ENCODE measurements at regions not wholly inside any gene's neighbourhood (a gene's known extent, or its start where the extent isn't known, plus 50 kb on each side); places are given as distances from the start of the nearest gene placed in this dataset.

- peaks cover 10 to 43% (median 13%) of the 10 kb centered on the region in 5 donors for H3K27me3 Mint-ChIP-seq
- CTCF ChIA-PET, result no interaction called here
- no peak overlapping the region for H3K4me3 Mint-ChIP-seq
- Histone ChIP-seq H3K27ac (ENCODE audit: low read depth, low read length) (no peak overlapping the region), H3K4me1 (ENCODE audit: control insufficient read depth in 2 of 2, insufficient read depth in 2 of 2, low read length in 2 of 2) (no peaks in the 10 kb centered on the region), H3K9me3 (ENCODE audit: control insufficient read depth in 2 of 3, low read length in 3 of 3) (no peaks in the 10 kb centered on the region), H3K36me3 (ENCODE audit: control insufficient read depth in 2 of 3, insufficient read depth in 3 of 3, low read length in 3 of 3) (no peaks in the 10 kb centered on the region), H3K27me3 (ENCODE audit: control insufficient read depth in 2 of 2, insufficient read depth in 2 of 2, low read length in 2 of 2) (no peaks in the 10 kb centered on the region), H3K4me3 (ENCODE audit: low read length) (no peak overlapping the region)
- no peak overlapping the region for H3K27ac Mint-ChIP-seq
- POLR2A ChIA-PET, result no interaction called here
- no peak for DNase-seq
- no peak for ATAC-seq
- intact Hi-C loops (cut with micrococcal nuclease), result no loop called here
- no peaks in the 10 kb centered on the region for H3K36me3 Mint-ChIP-seq
- H3K9me3 Mint-ChIP-seq, result peaks cover 0 to 3% (median 0%) of the 10 kb centered on the region in 11 donors
- peaks cover 0 to 10% (median 0%) of the 10 kb centered on the region in 7 donors for H3K4me1 Mint-ChIP-seq
Measured at GRCh38 chr10:128377364-128377987, 251.3 kb upstream of the MKI67 start.

- no peaks in the 10 kb centered on the region for H3K36me3 ChIP-seq (ENCODE audit: control insufficient read depth in 2 of 3, insufficient read depth in 3 of 3, low read length in 3 of 3)
- DNase-seq, result no peak
- ChIA-PET POLR2A (no interaction called here), CTCF (no interaction called here)
- H3K27me3 Mint-ChIP-seq, result peaks cover 10 to 43% (median 13%) of the 10 kb centered on the region in 5 donors
- H3K27ac Mint-ChIP-seq, result no peak overlapping the region
- no peak for ATAC-seq
- no peaks in the 10 kb centered on the region for H3K4me1 ChIP-seq (ENCODE audit: control insufficient read depth in 2 of 2, insufficient read depth in 2 of 2, low read length in 2 of 2)
- H3K9me3 Mint-ChIP-seq, result peaks cover 0 to 3% (median 0%) of the 10 kb centered on the region in 11 donors
- H3K9me3 ChIP-seq (ENCODE audit: control insufficient read depth in 2 of 3, low read length in 3 of 3), result no peaks in the 10 kb centered on the region
- H3K4me3 Mint-ChIP-seq, result no peak overlapping the region
- peaks cover 0 to 8% (median 0%) of the 10 kb centered on the region in 7 donors for H3K4me1 Mint-ChIP-seq
- no peak overlapping the region for H3K27ac ChIP-seq (ENCODE audit: low read depth, low read length)
- intact Hi-C loops (cut with micrococcal nuclease), result no loop called here
- no peak overlapping the region for H3K4me3 ChIP-seq (ENCODE audit: low read length)
- H3K27me3 ChIP-seq (ENCODE audit: control insufficient read depth in 2 of 2, insufficient read depth in 2 of 2, low read length in 2 of 2), result no peaks in the 10 kb centered on the region
- no peaks in the 10 kb centered on the region for H3K36me3 Mint-ChIP-seq
Measured at GRCh38 chr10:128377988-128378387, 251.8 kb upstream of the MKI67 start.

DNA sequence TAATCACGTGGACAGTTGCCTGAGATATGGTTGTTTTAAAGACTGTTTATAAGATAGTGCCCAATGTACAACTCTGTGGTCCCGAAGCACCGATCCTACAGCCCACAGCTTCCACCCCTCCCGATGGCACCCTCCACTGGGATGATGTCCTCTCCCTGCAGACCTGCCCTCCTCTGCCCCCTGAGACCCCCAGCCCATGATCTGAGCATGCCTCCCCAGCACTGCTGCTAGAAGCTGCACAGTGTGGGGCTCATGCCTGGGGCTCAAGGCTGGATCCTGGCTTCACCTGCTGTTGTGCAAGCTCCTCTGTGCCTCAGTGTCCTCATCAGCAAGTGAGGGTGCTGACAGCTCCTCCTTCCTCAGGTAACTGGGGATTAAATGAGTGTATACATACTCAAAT lies 254.7 kb upstream of the MKI67 start:
- Histone ChIP-seq H3K36me3 (ENCODE audit: control insufficient read depth in 2 of 3, insufficient read depth in 3 of 3, low read length in 3 of 3) (no peaks in the 10 kb centered on the region), H3K27me3 (ENCODE audit: control insufficient read depth in 2 of 2, insufficient read depth in 2 of 2, low read length in 2 of 2) (no peaks in the 10 kb centered on the region), H3K4me3 (ENCODE audit: low read length) (no peak overlapping the region), H3K9me3 (ENCODE audit: control insufficient read depth in 2 of 3, low read length in 3 of 3) (no peaks in the 10 kb centered on the region), H3K4me1 (ENCODE audit: control insufficient read depth in 2 of 2, insufficient read depth in 2 of 2, low read length in 2 of 2) (no peaks in the 10 kb centered on the region), H3K27ac (ENCODE audit: low read depth, low read length) (no peak overlapping the region)
- no peak overlapping the region for H3K27ac Mint-ChIP-seq
- DNase-seq (no peak), ATAC-seq (no peak)
- ChIA-PET POLR2A (no interaction called here), CTCF (no interaction called here)
- H3K4me1 Mint-ChIP-seq, result no peaks in the 10 kb centered on the region
- intact Hi-C loops (cut with micrococcal nuclease), result no loop called here
- no peak overlapping the region for H3K4me3 Mint-ChIP-seq
- H3K27me3 Mint-ChIP-seq, result peaks cover 5 to 36% (median 9%) of the 10 kb centered on the region in 5 donors
- H3K9me3 Mint-ChIP-seq, result peaks cover 0 to 6% (median 0%) of the 10 kb centered on the region in 11 donors
- no peaks in the 10 kb centered on the region for H3K36me3 Mint-ChIP-seq

- POLR2A ChIA-PET, result no interaction called here
- Histone ChIP-seq H3K27me3 (ENCODE audit: control insufficient read depth in 2 of 2, insufficient read depth in 2 of 2, low read length in 2 of 2) (no peaks in the 10 kb centered on the region), H3K27ac (ENCODE audit: low read depth, low read length) (no peak overlapping the region), H3K4me3 (ENCODE audit: low read length) (no peak overlapping the region), H3K4me1 (ENCODE audit: control insufficient read depth in 2 of 2, insufficient read depth in 2 of 2, low read length in 2 of 2) (no peaks in the 10 kb centered on the region), H3K9me3 (ENCODE audit: control insufficient read depth in 2 of 3, low read length in 3 of 3) (no peaks in the 10 kb centered on the region), H3K36me3 (ENCODE audit: control insufficient read depth in 2 of 3, insufficient read depth in 3 of 3, low read length in 3 of 3) (no peaks in the 10 kb centered on the region)
- Mint-ChIP-seq H3K9me3 (peaks cover 0 to 6% (median 0%) of the 10 kb centered on the region in 11 donors), H3K4me1 (no peaks in the 10 kb centered on the region), H3K27me3 (peaks cover 5 to 36% (median 9%) of the 10 kb centered on the region in 5 donors), H3K36me3 (no peaks in the 10 kb centered on the region), H3K27ac (no peak overlapping the region), H3K4me3 (no peak overlapping the region)
- intact Hi-C loops (cut with micrococcal nuclease), result no loop called here
- no peak for DNase-seq
- ATAC-seq, result no peak
- CTCF ChIA-PET, result no interaction called here
Measured at GRCh38 chr10:128382225-128382624, 256.0 kb upstream of the MKI67 start.

- H3K27ac ChIP-seq (ENCODE audit: low read depth, low read length), result no peak overlapping the region
- no peaks in the 10 kb centered on the region for H3K36me3 Mint-ChIP-seq
- H3K27me3 ChIP-seq (ENCODE audit: control insufficient read depth in 2 of 2, insufficient read depth in 2 of 2, low read length in 2 of 2), result no peaks in the 10 kb centered on the region
- DNase-seq (no peak), ATAC-seq (no peak)
- no peaks in the 10 kb centered on the region for H3K36me3 ChIP-seq (ENCODE audit: control insufficient read depth in 2 of 3, insufficient read depth in 3 of 3, low read length in 3 of 3)
- H3K9me3 Mint-ChIP-seq, result peaks cover 0 to 6% (median 0%) of the 10 kb centered on the region in 11 donors
- intact Hi-C loops (cut with micrococcal nuclease), result no loop called here
- no peaks in the 10 kb centered on the region for H3K9me3 ChIP-seq (ENCODE audit: control insufficient read depth in 2 of 3, low read length in 3 of 3)
- H3K27ac Mint-ChIP-seq, result no peak overlapping the region
- no peak overlapping the region for H3K4me3 ChIP-seq (ENCODE audit: low read length)
- no peaks in the 10 kb centered on the region for H3K4me1 ChIP-seq (ENCODE audit: control insufficient read depth in 2 of 2, insufficient read depth in 2 of 2, low read length in 2 of 2)
- POLR2A ChIA-PET, result no interaction called here
- no peaks in the 10 kb centered on the region for H3K4me1 Mint-ChIP-seq
- H3K27me3 Mint-ChIP-seq, result peaks cover 5 to 21% (median 13%) of the 10 kb centered on the region in 5 donors
- H3K4me3 Mint-ChIP-seq, result no peak overlapping the region
- CTCF ChIA-PET, result interaction anchor here (0.6 kb wide), 1 partner anchor 103 kb away, joined by 6 read pairs; no protein-coding TSS in a partner anchor
Measured at GRCh38 chr10:128384831-128385230, 258.6 kb upstream of the MKI67 start.

DNA sequence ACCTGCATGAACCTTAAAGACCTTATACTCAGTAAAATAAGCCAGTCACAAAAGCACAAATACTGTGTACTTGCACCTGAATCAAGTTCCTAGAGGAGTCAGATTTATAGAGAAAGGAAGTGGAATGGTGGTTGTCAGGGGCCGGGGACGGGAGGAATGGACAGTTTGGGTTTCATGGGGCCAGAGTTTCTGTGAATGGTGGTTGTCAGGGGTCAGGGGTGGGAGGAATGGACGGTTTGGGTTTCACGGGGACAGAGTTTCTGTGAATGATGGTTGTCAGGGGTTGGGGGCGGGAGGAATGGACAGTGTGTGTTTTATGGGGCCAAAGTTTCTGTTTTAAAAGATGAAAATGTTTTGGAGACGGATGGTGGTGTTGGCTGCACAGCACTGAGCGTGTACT lies 260.0 kb upstream of the MKI67 start:
- no peaks in the 10 kb centered on the region for H3K36me3 ChIP-seq (ENCODE audit: control insufficient read depth in 2 of 3, insufficient read depth in 3 of 3, low read length in 3 of 3)
- CTCF ChIA-PET, result no interaction called here
- intact Hi-C loops (cut with micrococcal nuclease), result no loop called here

GRCh38 chr10:128386816-128387604 lies 260.8 kb upstream of the MKI67 start:
- Histone ChIP-seq H3K4me1 (ENCODE audit: control insufficient read depth in 2 of 2, insufficient read depth in 2 of 2, low read length in 2 of 2) (no peaks in the 10 kb centered on the region), H3K4me3 (ENCODE audit: low read length) (no peak overlapping the region), H3K36me3 (ENCODE audit: control insufficient read depth in 2 of 3, insufficient read depth in 3 of 3, low read length in 3 of 3) (no peaks in the 10 kb centered on the region), H3K27me3 (ENCODE audit: control insufficient read depth in 2 of 2, insufficient read depth in 2 of 2, low read length in 2 of 2) (no peaks in the 10 kb centered on the region), H3K9me3 (ENCODE audit: control insufficient read depth in 2 of 3, low read length in 3 of 3) (no peaks in the 10 kb centered on the region), H3K27ac (ENCODE audit: low read depth, low read length) (no peak overlapping the region)
- Mint-ChIP-seq H3K27ac (no peak overlapping the region), H3K36me3 (no peaks in the 10 kb centered on the region), H3K9me3 (peaks cover 0 to 6% (median 0%) of the 10 kb centered on the region in 11 donors), H3K4me3 (no peak overlapping the region), H3K27me3 (peaks cover 0 to 33% (median 18%) of the 10 kb centered on the region in 5 donors), H3K4me1 (no peaks in the 10 kb centered on the region)
- ChIA-PET POLR2A (no interaction called here), CTCF (no interaction called here)
- intact Hi-C loops (cut with micrococcal nuclease), result no loop called here
- DNase-seq, result no peak
- ATAC-seq, result no peak

More for the DNA sequence above, 260.0 kb upstream of the MKI67 start:
- Mint-ChIP-seq H3K36me3 (no peaks in the 10 kb centered on the region), H3K4me1 (no peaks in the 10 kb centered on the region), H3K27me3 (peaks cover under 1 to 31% (median 18%) of the 10 kb centered on the region in 5 donors), H3K9me3 (peaks cover 0 to 6% (median 0%) of the 10 kb centered on the region in 11 donors), H3K4me3 (no peak overlapping the region), H3K27ac (no peak overlapping the region)
- H3K27me3 ChIP-seq (ENCODE audit: control insufficient read depth in 2 of 2, insufficient read depth in 2 of 2, low read length in 2 of 2), result no peaks in the 10 kb centered on the region
- ATAC-seq, result no peak
- no peaks in the 10 kb centered on the region for H3K9me3 ChIP-seq (ENCODE audit: control insufficient read depth in 2 of 3, low read length in 3 of 3)
- no peaks in the 10 kb centered on the region for H3K4me1 ChIP-seq (ENCODE audit: control insufficient read depth in 2 of 2, insufficient read depth in 2 of 2, low read length in 2 of 2)
- no peak overlapping the region for H3K27ac ChIP-seq (ENCODE audit: low read depth, low read length)
- no peak overlapping the region for H3K4me3 ChIP-seq (ENCODE audit: low read length)
- POLR2A ChIA-PET, result no interaction called here
- no peak for DNase-seq
